NCI-H2196 (cell line): ENCODE measurements at regions not wholly inside any gene's neighbourhood (a gene's known extent, or its start where the extent isn't known, plus 50 kb on each side); places are given as distances from the start of the nearest gene placed in this dataset.

ENCODE experiments used
- DNase-seq: peaks from one replicate; lab custom pipeline; 2025; ENCODE audit not compliant: unreplicated experiment; lab: John Stamatoyannopoulos, UW

- no peak for DNase-seq
These were observed 110.7 kb upstream of the ZRANB2 start for GRCh38 chr1:71191520-71191919.

GRCh38 chr1:71190843-71191242, 110.0 kb upstream of the ZRANB2 start:
- DNase-seq = no peak

- DNase-seq = no peak
These were observed 103.6 kb upstream of the ZRANB2 start for GRCh38 chr1:71184410-71184809.

- DNase-seq = no peak
These were observed 99.2 kb upstream of the ZRANB2 start for GRCh38 chr1:71179997-71180396.

- DNase-seq = no peak
These were observed 90.1 kb upstream of the ZRANB2 start for GRCh38 chr1:71170925-71171324.

- no peak for DNase-seq
These were observed 86.7 kb upstream of the ZRANB2 start for GRCh38 chr1:71167505-71167904.

- no peak for DNase-seq
These were observed 85.6 kb upstream of the ZRANB2 start for GRCh38 chr1:71166178-71167173.

- no peak for DNase-seq
These were observed 76.9 kb upstream of the ZRANB2 start for GRCh38 chr1:71157715-71158114.

- no peak for DNase-seq
These were observed 76.3 kb upstream of the ZRANB2 start for GRCh38 chr1:71157151-71157550.

GRCh38 chr1:71156590-71156989, 75.8 kb upstream of the ZRANB2 start:
- no peak for DNase-seq

- no peak for DNase-seq
These were observed 73.6 kb upstream of the ZRANB2 start for GRCh38 chr1:71154429-71154828.

- DNase-seq = no peak
These were observed 73.0 kb upstream of the ZRANB2 start for GRCh38 chr1:71153826-71154225.

GRCh38 chr1:71147637-71148360, 67.0 kb upstream of the ZRANB2 start:
- no peak for DNase-seq

GRCh38 chr1:71135571-71135970, 54.7 kb upstream of the ZRANB2 start:
- no peak for DNase-seq
